WI38 (cell line): ENCODE measurements at regions not wholly inside any gene's neighbourhood (a gene's known extent, or its start where the extent isn't known, plus 50 kb on each side); places are given as distances from the start of the nearest gene placed in this dataset.

ENCODE experiments used
- H3K4me3 ChIP-seq: 2 replicates; pipeline ENCODE4 v1.5.1; 2011; ENCODE audit warnings: low read depth, mild to moderate bottlenecking, control low read depth, low read length
- TF ChIP-seq, protein P1 (sequence below): IDR thresholded peaks from 2 replicates; pipeline ENCODE4 v1.5.1; 2012; ENCODE audit warnings: low read depth, mild to moderate bottlenecking, control low read depth, low read length

DNA sequence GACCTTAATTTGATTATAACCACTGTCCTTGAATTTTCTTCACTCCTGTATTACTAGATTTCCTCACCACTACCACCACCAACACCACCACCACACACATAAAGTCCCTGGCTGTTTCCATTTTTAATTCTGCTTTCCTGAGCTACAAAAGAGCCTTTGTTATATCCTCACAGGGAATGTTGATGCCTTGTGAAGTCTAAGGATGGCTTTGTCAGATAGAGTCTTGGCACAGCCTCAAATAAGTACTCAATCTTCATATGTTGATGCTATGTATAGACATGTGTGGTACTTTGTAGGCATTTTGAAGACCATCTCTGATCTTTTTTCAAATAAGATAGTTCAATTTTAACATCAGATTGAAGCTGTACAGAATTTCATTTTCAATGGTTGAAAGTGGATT, 1016.7 kb upstream of the LCORL start:
- TF ChIP-seq, protein P1, sequence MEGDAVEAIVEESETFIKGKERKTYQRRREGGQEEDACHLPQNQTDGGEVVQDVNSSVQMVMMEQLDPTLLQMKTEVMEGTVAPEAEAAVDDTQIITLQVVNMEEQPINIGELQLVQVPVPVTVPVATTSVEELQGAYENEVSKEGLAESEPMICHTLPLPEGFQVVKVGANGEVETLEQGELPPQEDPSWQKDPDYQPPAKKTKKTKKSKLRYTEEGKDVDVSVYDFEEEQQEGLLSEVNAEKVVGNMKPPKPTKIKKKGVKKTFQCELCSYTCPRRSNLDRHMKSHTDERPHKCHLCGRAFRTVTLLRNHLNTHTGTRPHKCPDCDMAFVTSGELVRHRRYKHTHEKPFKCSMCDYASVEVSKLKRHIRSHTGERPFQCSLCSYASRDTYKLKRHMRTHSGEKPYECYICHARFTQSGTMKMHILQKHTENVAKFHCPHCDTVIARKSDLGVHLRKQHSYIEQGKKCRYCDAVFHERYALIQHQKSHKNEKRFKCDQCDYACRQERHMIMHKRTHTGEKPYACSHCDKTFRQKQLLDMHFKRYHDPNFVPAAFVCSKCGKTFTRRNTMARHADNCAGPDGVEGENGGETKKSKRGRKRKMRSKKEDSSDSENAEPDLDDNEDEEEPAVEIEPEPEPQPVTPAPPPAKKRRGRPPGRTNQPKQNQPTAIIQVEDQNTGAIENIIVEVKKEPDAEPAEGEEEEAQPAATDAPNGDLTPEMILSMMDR, result no peak
- no peak overlapping the region for H3K4me3 ChIP-seq

GRCh38 chr4:19033816-19034733, 1012.5 kb upstream of the LCORL start:
- no peak overlapping the region for H3K4me3 ChIP-seq
- TF ChIP-seq, protein P1, result no peak

GRCh38 chr4:19030536-19030935, 1009.0 kb upstream of the LCORL start:
- H3K4me3 ChIP-seq, result no peak overlapping the region
- TF ChIP-seq, protein P1, result no peak

DNA sequence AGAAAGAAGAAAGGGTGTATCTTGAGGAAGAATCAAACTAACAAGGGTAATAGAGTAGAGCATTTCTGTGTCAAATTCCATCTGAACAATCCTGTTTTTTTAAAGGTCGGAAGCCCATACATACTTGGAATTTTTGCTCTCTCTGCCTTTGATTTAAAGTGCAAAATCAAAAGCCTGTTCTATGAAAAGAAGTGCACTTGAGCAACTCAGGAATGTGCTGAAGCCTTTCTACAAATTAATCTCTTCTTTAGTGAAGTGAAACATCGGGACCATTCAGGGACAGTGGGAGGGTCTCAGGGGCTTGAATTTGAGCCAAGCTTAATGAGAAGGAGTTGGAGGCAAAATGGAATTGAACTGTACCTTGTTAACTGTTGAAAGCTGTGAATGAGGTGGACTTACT, 1008.5 kb upstream of the LCORL start:
- TF ChIP-seq, protein P1, result no peak
- H3K4me3 ChIP-seq, result no peak overlapping the region

- TF ChIP-seq, protein P1, result no peak
These were observed 1004.7 kb upstream of the LCORL start for GRCh38 chr4:19026281-19026680.

DNA sequence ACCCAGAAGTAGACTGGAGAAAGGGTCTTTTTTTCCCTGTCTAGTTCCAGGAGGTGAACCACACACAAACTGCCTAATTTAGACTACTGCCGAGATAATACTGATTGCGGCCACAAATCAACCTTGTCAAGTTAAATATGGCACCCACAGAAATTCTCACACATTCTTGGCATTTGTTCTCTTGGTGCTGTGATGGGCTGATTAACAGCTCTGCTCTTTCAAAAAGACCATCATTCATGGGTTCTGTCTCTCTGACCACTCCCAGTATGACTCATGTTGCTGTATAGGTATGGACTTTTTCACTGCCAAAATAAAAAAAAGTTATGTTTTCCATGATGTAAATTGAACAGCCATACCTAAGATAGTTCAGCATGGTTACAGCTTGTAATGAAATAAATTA, 1003.5 kb upstream of the LCORL start:
- TF ChIP-seq, protein P1, result no peak
- H3K4me3 ChIP-seq, result no peak overlapping the region

More at GRCh38 chr4:19026281-19026680, 1004.7 kb upstream of the LCORL start:
- H3K4me3 ChIP-seq, result no peak overlapping the region

GRCh38 chr4:19024047-19024446, 1002.5 kb upstream of the LCORL start:
- no peak overlapping the region for H3K4me3 ChIP-seq
- TF ChIP-seq, protein P1, result no peak
